Sigmoid colon (tissue), 4 donors: ENCODE measurements at regions not wholly inside any gene's neighbourhood (a gene's known extent, or its start where the extent isn't known, plus 50 kb on each side); places are given as distances from the start of the nearest gene placed in this dataset.

ENCODE experiments used
- POLR2AphosphoS5 ChIP-seq, 4 donors: sonication (generic); formaldehyde crosslinking; IDR thresholded peaks; one replicate each; pipeline ENCODE4 v1.6.1; 2017; ENCODE audit warnings: antibody characterized with exemption in 4 of 4
- TF ChIP-seq, protein P1 (sequence below), 4 experiments: fragments of 450-650 bp in 3 of 4; fragments of 200-600 bp in 1 of 4; IDR thresholded peaks; one replicate each; pipeline ENCODE4 v1.5.1; 2016 to 2019; ENCODE audit warnings: antibody characterized with exemption in 4 of 4, mild to moderate bottlenecking in 3 of 4, moderate library complexity in 2 of 4

DNA sequence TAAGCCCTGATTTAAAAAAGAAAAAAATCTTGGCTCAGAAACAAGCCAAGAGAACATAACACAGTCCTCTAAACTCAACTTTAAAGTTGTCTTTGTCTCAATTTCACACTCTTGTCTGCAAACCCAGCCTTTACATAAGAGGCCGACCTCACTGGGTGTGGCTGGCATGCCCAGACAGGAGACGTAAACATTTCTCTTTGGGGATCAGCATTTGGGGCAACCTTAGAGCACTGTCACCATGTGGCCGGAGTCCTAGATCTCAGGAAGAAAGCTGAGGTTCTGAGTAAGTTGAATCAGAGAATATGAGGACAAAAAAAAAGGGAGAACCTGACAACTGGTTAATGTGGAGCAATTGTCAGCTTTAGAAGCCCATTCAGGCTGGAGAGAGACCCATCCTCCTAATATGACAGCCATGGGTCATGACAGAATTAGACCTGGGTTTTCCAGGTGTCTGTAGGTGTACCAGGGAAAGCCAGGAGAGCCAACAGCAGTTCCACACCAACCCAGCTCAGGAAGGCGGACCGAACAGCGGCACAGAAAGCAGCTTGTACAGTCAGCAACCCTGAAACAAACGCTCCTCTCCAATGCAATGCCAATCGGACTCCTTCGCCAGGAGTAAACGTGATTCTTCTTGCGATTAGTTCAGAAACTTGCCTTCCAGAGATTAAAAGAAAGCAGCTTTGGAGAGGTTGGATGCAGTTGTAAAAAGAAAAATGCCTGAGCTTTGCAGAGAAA, 97.9 kb upstream of the MAP3K1 start:
- TF ChIP-seq, protein P1, sequence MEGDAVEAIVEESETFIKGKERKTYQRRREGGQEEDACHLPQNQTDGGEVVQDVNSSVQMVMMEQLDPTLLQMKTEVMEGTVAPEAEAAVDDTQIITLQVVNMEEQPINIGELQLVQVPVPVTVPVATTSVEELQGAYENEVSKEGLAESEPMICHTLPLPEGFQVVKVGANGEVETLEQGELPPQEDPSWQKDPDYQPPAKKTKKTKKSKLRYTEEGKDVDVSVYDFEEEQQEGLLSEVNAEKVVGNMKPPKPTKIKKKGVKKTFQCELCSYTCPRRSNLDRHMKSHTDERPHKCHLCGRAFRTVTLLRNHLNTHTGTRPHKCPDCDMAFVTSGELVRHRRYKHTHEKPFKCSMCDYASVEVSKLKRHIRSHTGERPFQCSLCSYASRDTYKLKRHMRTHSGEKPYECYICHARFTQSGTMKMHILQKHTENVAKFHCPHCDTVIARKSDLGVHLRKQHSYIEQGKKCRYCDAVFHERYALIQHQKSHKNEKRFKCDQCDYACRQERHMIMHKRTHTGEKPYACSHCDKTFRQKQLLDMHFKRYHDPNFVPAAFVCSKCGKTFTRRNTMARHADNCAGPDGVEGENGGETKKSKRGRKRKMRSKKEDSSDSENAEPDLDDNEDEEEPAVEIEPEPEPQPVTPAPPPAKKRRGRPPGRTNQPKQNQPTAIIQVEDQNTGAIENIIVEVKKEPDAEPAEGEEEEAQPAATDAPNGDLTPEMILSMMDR (IDR thresholded peaks at IDR 0.05) = no peak
- no peak for TF ChIP-seq POLR2AphosphoS5 (IDR thresholded peaks at IDR 0.05)
